Heart left ventricle (tissue), 16 donors: ENCODE measurements at regions not wholly inside any gene's neighbourhood (a gene's known extent, or its start where the extent isn't known, plus 50 kb on each side); places are given as distances from the start of the nearest gene placed in this dataset.

Experiments
- ATAC-seq, 4 donors: fragments of 200-7000 bp; cut with Tn5 transposase; one replicate each; pipeline ENCODE4 v1.9.1; 2020 to 2022; ENCODE audit warnings: moderate library complexity in 4 of 4, mild to moderate bottlenecking in 3 of 4, moderate number of reproducible peaks in 1 of 4
- DNase-seq, 5 donors: peaks; one replicate each; pipeline ENCODE4 v3.0.0-alpha.2; 2020
- H3K27ac ChIP-seq, 12 donors: fragments of 200-600 bp; sonication (generic) in 4 of 12; one replicate each; pipeline versions ENCODE4 v1.5.0 to v1.8.0; 2016 to 2022; ENCODE audit warnings: mild to moderate bottlenecking in 2 of 12
- H3K27me3 ChIP-seq, 9 donors: fragments of 200-600 bp; sonication (generic) in 2 of 9; one replicate each; pipeline versions ENCODE4 v1.5.1 to v1.8.0; 2016 to 2022; ENCODE audit warnings: mild to moderate bottlenecking in 3 of 9
- H3K36me3 ChIP-seq, 9 donors: fragments of 200-600 bp; sonication (generic) in 2 of 9; one replicate each; pipeline versions ENCODE4 v1.5.0 to v1.8.0; 2018 to 2022; ENCODE audit warnings: mild to moderate bottlenecking in 2 of 9
- H3K4me1 ChIP-seq, 12 donors: fragments of 200-600 bp; sonication (generic) in 4 of 12; one replicate each; pipeline versions ENCODE4 v1.5.0 to v1.8.0; 2016 to 2022; ENCODE audit warnings: mild to moderate bottlenecking in 3 of 12
- H3K4me3 ChIP-seq, 12 donors: fragments of 200-600 bp; sonication (generic) in 4 of 12; one replicate each; pipeline versions ENCODE4 v1.5.0 to v1.8.0; 2017 to 2022; ENCODE audit warnings: mild to moderate bottlenecking in 9 of 12, moderate library complexity in 4 of 12
- H3K9me3 ChIP-seq, 12 donors: fragments of 200-600 bp; sonication (generic) in 4 of 12; one replicate each; pipeline versions ENCODE4 v1.5.0 to v1.8.0; 2016 to 2022; ENCODE audit warnings: mild to moderate bottlenecking in 1 of 12
- POLR2A ChIP-seq, 2 donors: fragments of 450-650 bp; IDR thresholded peaks; one replicate each; pipeline ENCODE4 v1.6.1; 2017; ENCODE audit warnings: antibody characterized with exemption in 2 of 2, mild to moderate bottlenecking in 2 of 2, moderate library complexity in 2 of 2
- WGBS, 4 donors: extraction: QIAGEN DNeasy Blood & Tissue Kit in 2 of 4; methylation state at CpG; one replicate each; pipeline versions ENCODE4 v1.1.5 to v1.1.7; 2013 to 2018; 5-methylcytosine and 5-hydroxymethylcytosine counted together
- intact Hi-C, 10 donors: fragments of 100-400 bp; cut with DNase I; formaldehyde crosslinking; loops; one replicate each; pipeline versions ENCODE4 v1.11.1 to v1.14.2; 2022
- TF ChIP-seq, protein P1 (sequence below), 12 donors: fragments of 200-600 bp; sonication (generic) in 4 of 12; IDR thresholded peaks; one replicate each; pipeline versions ENCODE4 v1.5.0 to v1.8.0; 2018 to 2022; ENCODE audit warnings: antibody characterized with exemption in 12 of 12, mild to moderate bottlenecking in 5 of 12
- donor health status: ischemic (EF 13 %, LVEDD 7.1; RV severe dilation, severe dysfunction).
- donor health status: healthy with polysubstance abuse.
- donor health status: DM: no; HTN: yes; CAD: no.
- donor health status: DM: no; HTN: no; CAD: no.
- donor health status: ischemic (EF 25% LVEDD 6.9; RV normal size, moderate dysfunction).
- donor health status: ischemic (EF 25% LVEDD 5.7; RV mildly dilated, moderate dysfunction).
- donor health status: healthy.
- donor health status: DM: yes; HTN: yes; CAD: no.
- donor health status: ischemic (EF 35%, LVEDD 5.7; RV mildly dilated, moderate dysfunction).
- donor health status: nonischemic (EF 11% LVEDD 7.7; RV severe dilation, severe dysfunction).
- donor health status: DM: yes; HTN: yes; CAD: no.
- donor health status: PGD.
- donor health status: ischemic (EF 29% LVEDD 5.4; RV normal size, mild dysfunction).
- donor health status: nonischemic (EF 23%, LVEDD 6.1; RV moderate dilation, normal function).

DNA sequence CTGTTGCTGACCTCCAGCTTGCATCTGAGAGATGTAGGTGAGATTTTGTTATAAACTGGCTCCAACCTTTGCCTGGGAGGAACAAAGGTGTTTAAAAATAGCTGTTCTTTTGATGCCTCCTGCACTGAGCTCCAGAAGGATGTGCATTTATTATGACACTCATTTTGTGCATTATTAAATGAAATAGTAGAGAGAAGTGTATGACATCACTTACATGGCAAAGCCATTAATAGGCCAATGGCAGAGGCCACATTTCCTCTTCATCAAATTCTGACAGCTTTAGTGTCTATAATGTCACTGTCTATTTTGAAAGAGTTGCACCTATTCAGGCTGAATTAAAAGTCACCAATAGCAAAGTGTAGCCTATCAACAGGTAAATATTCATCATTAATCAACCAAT, 564.6 kb downstream of the FLRT2 start:
- Histone ChIP-seq H3K27ac (no peak overlapping the region), H3K36me3 (no peaks in the 10 kb centered on the region), H3K4me3 (no peak overlapping the region), H3K9me3 (peaks cover 0 to 3% (median 0%) of the 10 kb centered on the region in 12 donors), H3K4me1 (no peaks in the 10 kb centered on the region), H3K27me3 (no peaks in the 10 kb centered on the region)
- DNase-seq (no peak), ATAC-seq (no peak)
- no peak for TF ChIP-seq POLR2A (IDR thresholded peaks at IDR 0.05)
- TF ChIP-seq, protein P1, sequence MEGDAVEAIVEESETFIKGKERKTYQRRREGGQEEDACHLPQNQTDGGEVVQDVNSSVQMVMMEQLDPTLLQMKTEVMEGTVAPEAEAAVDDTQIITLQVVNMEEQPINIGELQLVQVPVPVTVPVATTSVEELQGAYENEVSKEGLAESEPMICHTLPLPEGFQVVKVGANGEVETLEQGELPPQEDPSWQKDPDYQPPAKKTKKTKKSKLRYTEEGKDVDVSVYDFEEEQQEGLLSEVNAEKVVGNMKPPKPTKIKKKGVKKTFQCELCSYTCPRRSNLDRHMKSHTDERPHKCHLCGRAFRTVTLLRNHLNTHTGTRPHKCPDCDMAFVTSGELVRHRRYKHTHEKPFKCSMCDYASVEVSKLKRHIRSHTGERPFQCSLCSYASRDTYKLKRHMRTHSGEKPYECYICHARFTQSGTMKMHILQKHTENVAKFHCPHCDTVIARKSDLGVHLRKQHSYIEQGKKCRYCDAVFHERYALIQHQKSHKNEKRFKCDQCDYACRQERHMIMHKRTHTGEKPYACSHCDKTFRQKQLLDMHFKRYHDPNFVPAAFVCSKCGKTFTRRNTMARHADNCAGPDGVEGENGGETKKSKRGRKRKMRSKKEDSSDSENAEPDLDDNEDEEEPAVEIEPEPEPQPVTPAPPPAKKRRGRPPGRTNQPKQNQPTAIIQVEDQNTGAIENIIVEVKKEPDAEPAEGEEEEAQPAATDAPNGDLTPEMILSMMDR (IDR thresholded peaks at IDR 0.05): no peak
- intact Hi-C loops: no loop called here

GRCh38 chr14:86091811-86092210, 561.9 kb downstream of the FLRT2 start:
- H3K4me3 ChIP-seq: no peak overlapping the region
- ATAC-seq (no peak), DNase-seq (no peak)
- 83 to 95% (median 84%) methylated on average over 1 of the region's 1 CpG for WGBS, 4 donors
- H3K27ac ChIP-seq: no peak overlapping the region
- intact Hi-C loops: no loop called here
- H3K27me3 ChIP-seq: no peaks in the 10 kb centered on the region
- TF ChIP-seq, protein P1 (IDR thresholded peaks at IDR 0.05): no peak
- no peak for TF ChIP-seq POLR2A (IDR thresholded peaks at IDR 0.05)
- H3K4me1 ChIP-seq: no peaks in the 10 kb centered on the region
- peaks cover 0 to 3% (median 0%) of the 10 kb centered on the region in 12 donors for H3K9me3 ChIP-seq
- H3K36me3 ChIP-seq: no peaks in the 10 kb centered on the region

DNA sequence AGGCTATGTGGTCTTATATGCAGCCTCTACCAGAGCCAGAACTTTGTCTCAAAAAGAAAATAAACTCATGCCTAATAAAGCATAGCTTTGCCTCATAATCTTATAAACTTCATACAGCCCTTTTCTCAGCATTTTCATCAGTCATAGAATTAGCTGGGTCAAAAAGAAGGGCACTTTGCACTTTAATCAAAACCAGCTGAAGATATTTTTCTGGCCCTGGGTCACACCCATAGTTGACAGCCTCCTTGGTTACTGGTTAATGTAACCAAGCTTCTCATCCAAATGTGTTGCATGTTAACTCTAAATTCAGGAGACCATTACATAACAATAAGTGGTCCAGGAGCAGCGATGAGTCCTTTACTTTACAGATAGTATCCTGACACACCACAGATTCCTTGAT, 558.2 kb downstream of the FLRT2 start:
- no peaks in the 10 kb centered on the region for H3K4me1 ChIP-seq
- no peak overlapping the region for H3K27ac ChIP-seq
- no peak overlapping the region for H3K4me3 ChIP-seq
- WGBS, 4 donors: 77 to 92% (median 85%) methylated on average over 1 of the region's 1 CpG
- no peaks in the 10 kb centered on the region for H3K36me3 ChIP-seq
- intact Hi-C loops: no loop called here
- no peak for DNase-seq
- ATAC-seq: no peak
- no peaks in the 10 kb centered on the region for H3K27me3 ChIP-seq
- H3K9me3 ChIP-seq: no peaks in the 10 kb centered on the region
- TF ChIP-seq, protein P1 (IDR thresholded peaks at IDR 0.05): no peak

DNA sequence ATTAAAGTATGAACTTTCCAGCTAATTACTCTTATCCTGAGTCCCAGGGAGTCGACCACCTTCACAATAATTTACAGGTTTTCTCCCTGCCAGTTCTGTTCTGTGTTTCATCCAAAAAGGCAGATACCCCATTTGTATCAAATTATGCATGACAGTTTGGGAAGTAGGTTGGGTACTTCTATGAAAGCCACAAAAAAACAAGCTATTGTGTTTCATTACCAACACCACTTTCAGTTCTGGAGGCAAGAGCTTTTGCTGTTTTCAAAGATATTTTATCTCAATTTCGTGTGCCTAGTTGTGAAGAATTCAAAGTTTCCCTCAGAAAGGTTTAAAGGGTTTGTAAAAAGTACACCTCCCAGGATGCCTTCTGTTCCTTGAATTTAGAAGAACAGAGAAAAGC, 557.4 kb downstream of the FLRT2 start:
- Histone ChIP-seq H3K27me3 (no peaks in the 10 kb centered on the region), H3K27ac (no peak overlapping the region), H3K4me1 (no peaks in the 10 kb centered on the region), H3K36me3 (no peaks in the 10 kb centered on the region), H3K9me3 (no peaks in the 10 kb centered on the region), H3K4me3 (no peak overlapping the region)
- intact Hi-C loops: no loop called here
- DNase-seq: no peak
- TF ChIP-seq, protein P1 (IDR thresholded peaks at IDR 0.05): no peak
- TF ChIP-seq POLR2A (IDR thresholded peaks at IDR 0.05): no peak
- WGBS, 4 donors: 32 to 40% (median 36%) methylated on average over 2 of the region's 2 CpGs
- no peak for ATAC-seq
